AG09309 (cell line): ENCODE measurements at regions not wholly inside any gene's neighbourhood (a gene's known extent, or its start where the extent isn't known, plus 50 kb on each side); places are given as distances from the start of the nearest gene placed in this dataset.

Source experiments
- DNase-seq: peaks from one replicate; pipeline ENCODE4 v3.0.0-alpha.2; 2010; ENCODE audit warnings: low read depth
- H3K4me3 ChIP-seq: 2 replicates; pipeline ENCODE4 v1.5.1; 2011; ENCODE audit warnings: mild to moderate bottlenecking, low read depth, low read length, moderate library complexity; ENCODE audit not compliant: control insufficient read depth
- CTCF ChIP-seq: IDR thresholded peaks from 2 replicates; pipeline ENCODE4 v1.5.1; 2011; ENCODE audit warnings: mild to moderate bottlenecking, low read depth, low read length, inconsistent platforms; ENCODE audit not compliant: insufficient read depth, control insufficient read depth; ENCODE audit errors: missing control alignments

- no peak for TF ChIP-seq CTCF
- no peak for DNase-seq
- no peak overlapping the region for H3K4me3 ChIP-seq
Measured at GRCh38 chr18:24809173-24809950, 348.9 kb downstream of the HRH4 start.

GRCh38 chr18:24810561-24811305, 350.3 kb downstream of the HRH4 start:
- TF ChIP-seq CTCF, result no peak
- no peak for DNase-seq
- H3K4me3 ChIP-seq, result no peak overlapping the region

GRCh38 chr18:24811950-24812681, 351.7 kb downstream of the HRH4 start:
- TF ChIP-seq CTCF, result no peak
- no peak for DNase-seq
- no peak overlapping the region for H3K4me3 ChIP-seq

GRCh38 chr18:24814521-24814920, 354.1 kb downstream of the HRH4 start:
- TF ChIP-seq CTCF, result no peak
- DNase-seq, result no peak

GRCh38 chr18:24817150-24817549, 356.7 kb downstream of the HRH4 start:
- TF ChIP-seq CTCF, result no peak
- no peak overlapping the region for H3K4me3 ChIP-seq
- DNase-seq, result no peak

More at GRCh38 chr18:24814521-24814920, 354.1 kb downstream of the HRH4 start:
- no peak overlapping the region for H3K4me3 ChIP-seq

- no peak for TF ChIP-seq CTCF
- DNase-seq, result no peak
Measured at GRCh38 chr18:24817587-24818371, 357.3 kb downstream of the HRH4 start.

More at GRCh38 chr18:24817587-24818371, 357.3 kb downstream of the HRH4 start:
- no peak overlapping the region for H3K4me3 ChIP-seq
